Retinal pigment epithelial cell (primary cell): ENCODE measurements at regions not wholly inside any gene's neighbourhood (a gene's known extent, or its start where the extent isn't known, plus 50 kb on each side); places are given as distances from the start of the nearest gene placed in this dataset.
"Not testable (repeated sequence)": the region's sequence is repeated elsewhere in the genome, so short reads cannot be mapped to it uniquely, and the experiment has no call there.

Source experiments
- DNase-seq: peaks from one replicate; pipeline ENCODE4 v3.0.0-alpha.2; 2010; ENCODE audit warnings: low read depth
- H3K4me3 ChIP-seq: 2 replicates; pipeline ENCODE4 v1.5.1; 2011; ENCODE audit warnings: mild to moderate bottlenecking, low read length, control low read depth, moderate library complexity
- TF ChIP-seq, protein P1 (sequence below): conservative IDR thresholded peaks from 2 replicates; pipeline ENCODE4 v1.5.1; 2011; ENCODE audit warnings: low read depth, low read length, control low read depth, inconsistent platforms

DNA sequence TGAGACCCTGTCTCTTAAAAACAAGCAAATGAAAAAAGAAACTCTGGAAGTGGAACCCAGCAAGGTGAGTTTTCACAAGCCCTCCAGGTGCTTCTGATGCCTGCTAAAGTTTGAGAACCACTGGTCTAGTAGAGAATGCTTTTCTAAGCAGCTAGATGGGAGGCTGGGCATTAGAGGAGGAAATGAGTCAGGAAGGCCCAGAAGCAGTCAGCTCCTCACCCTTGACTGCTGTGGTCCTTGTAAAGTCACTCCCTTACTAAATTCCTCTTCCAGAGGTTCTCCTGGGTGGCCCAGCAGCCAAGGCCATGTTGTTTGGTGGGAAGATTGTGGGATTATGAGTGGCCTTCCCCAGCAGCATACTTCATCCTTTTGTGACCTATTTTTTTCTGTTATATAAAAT lies 52.0 kb upstream of the FYN start:
- TF ChIP-seq, protein P1, sequence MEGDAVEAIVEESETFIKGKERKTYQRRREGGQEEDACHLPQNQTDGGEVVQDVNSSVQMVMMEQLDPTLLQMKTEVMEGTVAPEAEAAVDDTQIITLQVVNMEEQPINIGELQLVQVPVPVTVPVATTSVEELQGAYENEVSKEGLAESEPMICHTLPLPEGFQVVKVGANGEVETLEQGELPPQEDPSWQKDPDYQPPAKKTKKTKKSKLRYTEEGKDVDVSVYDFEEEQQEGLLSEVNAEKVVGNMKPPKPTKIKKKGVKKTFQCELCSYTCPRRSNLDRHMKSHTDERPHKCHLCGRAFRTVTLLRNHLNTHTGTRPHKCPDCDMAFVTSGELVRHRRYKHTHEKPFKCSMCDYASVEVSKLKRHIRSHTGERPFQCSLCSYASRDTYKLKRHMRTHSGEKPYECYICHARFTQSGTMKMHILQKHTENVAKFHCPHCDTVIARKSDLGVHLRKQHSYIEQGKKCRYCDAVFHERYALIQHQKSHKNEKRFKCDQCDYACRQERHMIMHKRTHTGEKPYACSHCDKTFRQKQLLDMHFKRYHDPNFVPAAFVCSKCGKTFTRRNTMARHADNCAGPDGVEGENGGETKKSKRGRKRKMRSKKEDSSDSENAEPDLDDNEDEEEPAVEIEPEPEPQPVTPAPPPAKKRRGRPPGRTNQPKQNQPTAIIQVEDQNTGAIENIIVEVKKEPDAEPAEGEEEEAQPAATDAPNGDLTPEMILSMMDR, result no peak
- no peak for DNase-seq
- no peak overlapping the region for H3K4me3 ChIP-seq

DNA sequence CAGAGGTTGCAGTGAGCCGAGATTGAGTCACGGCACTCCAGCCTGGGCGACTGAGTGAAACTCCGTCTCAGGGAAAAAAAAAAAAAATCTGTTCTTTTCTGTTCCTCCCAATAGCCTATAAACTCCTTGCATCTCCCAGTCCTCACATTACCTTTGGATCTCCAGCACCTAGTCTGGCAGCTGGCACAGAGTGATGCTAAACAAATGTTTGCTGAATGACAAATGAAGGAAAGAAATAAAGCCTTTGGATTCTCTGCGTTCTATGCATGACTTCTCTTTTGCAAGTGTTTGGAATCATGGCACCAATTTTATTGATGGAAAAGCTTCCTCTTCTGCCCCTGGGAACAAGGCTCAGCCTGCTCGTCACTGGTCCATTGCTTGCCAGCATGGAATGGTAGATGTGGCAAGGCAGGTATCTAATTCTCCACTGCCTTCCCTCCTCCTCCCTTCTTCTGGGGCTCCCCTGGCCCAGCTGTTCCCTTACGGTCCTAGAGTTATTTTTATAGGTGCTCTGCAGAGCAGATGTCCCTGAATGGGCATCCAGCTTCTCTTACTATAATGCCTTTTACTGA lies 53.6 kb upstream of the FYN start:
- TF ChIP-seq, protein P1, result no peak
- no peak for DNase-seq
- no peak overlapping the region for H3K4me3 ChIP-seq

DNA sequence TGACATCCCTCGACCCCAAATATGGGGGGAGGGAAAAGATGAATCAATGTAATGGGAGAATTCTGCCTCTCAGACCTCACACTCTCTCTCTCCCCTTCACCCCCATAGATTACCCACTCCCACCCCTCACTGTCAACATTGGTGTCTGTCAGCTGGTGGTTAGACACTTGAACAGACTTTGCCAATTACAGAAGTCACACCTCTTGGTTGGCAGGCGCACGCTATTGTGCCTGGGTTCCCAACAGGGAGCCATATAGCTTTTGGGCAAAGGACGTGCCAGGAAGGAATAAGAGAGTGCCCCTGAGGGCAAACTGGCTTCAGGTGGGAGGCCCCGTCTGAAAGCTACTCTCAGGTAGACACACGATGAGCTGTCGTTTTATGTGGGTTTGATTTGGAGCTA lies 54.1 kb upstream of the FYN start:
- TF ChIP-seq, protein P1, result no peak
- no peak for DNase-seq
- H3K4me3 ChIP-seq, result no peak overlapping the region

DNA sequence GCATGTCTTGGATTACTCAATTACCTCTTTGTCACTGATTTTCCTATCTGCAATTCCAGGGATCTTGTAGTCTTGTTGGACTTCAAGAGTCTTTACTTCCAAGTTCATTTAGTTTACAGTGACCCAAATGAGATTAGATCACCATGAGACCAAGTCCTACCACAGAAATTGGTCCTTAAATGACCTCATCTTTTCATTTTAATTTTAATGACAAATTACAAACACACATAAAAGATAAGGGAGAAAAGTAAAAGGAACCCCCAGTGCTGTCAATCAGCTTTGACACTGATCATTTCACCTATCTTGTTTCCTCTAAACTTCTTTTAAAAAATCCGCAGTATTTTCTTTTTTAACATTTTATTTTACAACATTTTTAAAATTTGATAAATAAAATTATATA lies 54.9 kb upstream of the FYN start:
- TF ChIP-seq, protein P1, result no peak
- DNase-seq, result no peak
- no peak overlapping the region for H3K4me3 ChIP-seq

DNA sequence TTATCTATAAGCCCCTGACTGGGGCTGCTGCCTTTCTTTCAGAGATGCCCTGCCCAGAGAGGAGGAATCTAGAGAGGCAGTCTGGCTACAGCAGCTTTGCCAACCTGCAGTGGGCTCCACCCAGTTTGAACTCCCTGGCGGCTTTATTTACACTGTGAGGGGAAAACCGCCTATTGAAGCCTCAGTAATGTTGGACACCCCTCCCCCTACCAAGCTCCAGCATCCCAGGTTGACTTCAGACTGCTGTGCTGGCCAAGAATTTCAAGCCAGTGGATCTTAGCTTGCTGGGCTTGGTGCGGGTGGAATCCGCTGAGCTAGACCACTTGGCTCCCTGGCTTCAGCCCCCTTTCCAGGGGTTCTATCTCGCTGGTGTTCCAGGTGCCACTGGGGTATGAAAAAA lies 61.4 kb upstream of the FYN start:
- not testable (repeated sequence) for DNase-seq, H3K4me3 ChIP-seq

DNA sequence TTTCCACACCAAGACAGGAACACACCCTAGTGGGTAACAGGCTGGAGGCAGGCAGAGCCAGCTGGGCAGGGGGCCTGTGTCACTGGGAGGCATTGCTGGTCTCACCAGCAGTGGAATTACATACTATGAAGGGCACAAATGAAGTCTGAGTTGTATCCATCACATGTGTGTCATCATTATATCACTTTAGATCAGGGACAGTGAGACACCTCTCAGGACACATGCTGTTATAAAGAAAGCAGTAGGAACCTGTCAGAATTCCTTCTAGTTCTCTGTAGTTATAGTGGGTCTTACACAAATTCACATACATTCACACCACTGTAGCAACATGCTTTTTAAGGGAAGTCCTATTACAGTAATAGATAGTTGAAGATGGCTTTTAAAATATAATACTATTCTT lies 63.5 kb upstream of the FYN start:
- no peak overlapping the region for H3K4me3 ChIP-seq
- DNase-seq, result no peak
- TF ChIP-seq, protein P1, result no peak

DNA sequence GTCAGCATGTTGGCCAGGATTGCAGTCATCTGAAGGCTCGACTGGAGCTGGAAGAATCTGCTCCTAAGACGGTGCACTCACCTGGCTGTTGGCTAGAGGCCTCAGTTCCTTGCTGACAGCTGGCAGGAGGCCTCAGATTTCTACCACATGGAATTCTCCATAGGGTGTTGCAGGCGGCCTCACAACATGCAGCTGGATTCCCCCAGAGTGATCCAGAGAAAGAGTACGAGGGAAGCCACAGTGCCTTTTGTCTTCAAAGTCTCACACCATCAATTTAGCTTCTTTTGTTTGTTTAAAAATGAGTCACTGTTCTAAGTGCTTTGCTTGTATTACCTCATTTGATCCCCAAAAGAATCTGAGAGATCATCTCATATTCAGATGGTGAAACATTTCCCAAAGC lies 65.5 kb upstream of the FYN start:
- H3K4me3 ChIP-seq, result no peak overlapping the region
- TF ChIP-seq, protein P1, result no peak
- no peak for DNase-seq

DNA sequence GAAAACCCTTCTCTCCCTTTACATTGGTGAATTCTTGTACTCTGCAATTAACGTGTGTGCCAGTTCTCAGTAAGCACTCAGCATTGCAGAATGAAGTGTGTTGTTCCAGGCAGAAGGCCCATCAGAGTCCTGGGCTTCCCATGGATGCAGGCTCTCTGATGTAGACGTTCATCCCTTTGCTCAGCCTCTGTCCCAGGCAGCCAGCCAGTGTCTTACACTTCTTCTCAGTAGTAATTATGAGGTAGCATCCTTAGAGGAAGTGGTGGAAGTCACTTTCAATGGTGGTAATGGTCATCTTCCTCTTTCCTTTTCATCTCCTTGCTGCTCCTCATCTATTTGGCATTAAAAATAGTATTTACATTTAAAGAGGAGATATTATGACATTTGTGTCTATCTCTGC lies 66.7 kb upstream of the FYN start:
- DNase-seq, result no peak
- no peak overlapping the region for H3K4me3 ChIP-seq
- TF ChIP-seq, protein P1, result no peak
